Stimulated activated CD4-positive, alpha-beta T cell treated with anti-CD3 and anti-CD28 coated beads, Interleukin-2, amount 100 ng/mL, for 48 hours (primary cell): ENCODE measurements at regions not wholly inside any gene's neighbourhood (a gene's known extent, or its start where the extent isn't known, plus 50 kb on each side); places are given as distances from the start of the nearest gene placed in this dataset.

Experiments used
- DNase-seq, 2 donors: peaks; one replicate each; pipeline ENCODE4 v3.0.0-alpha.2; 2020

GRCh38 chr19:30172613-30173242 lies 199.5 kb upstream of the ZNF536 start:
- DNase-seq, result no peak

GRCh38 chr19:30173593-30174356 lies 198.4 kb upstream of the ZNF536 start:
- DNase-seq, result no peak

GRCh38 chr19:30174357-30174645 lies 197.9 kb upstream of the ZNF536 start:
- no peak for DNase-seq

GRCh38 chr19:30174791-30175190 lies 197.4 kb upstream of the ZNF536 start:
- no peak for DNase-seq

GRCh38 chr19:30175987-30176386 lies 196.2 kb upstream of the ZNF536 start:
- no peak for DNase-seq

- DNase-seq, result no peak
Observed at GRCh38 chr19:30178721-30179402, 193.3 kb upstream of the ZNF536 start.

GRCh38 chr19:30180691-30181090 lies 191.5 kb upstream of the ZNF536 start:
- DNase-seq, result no peak

GRCh38 chr19:30183807-30184490 lies 188.2 kb upstream of the ZNF536 start:
- DNase-seq, result no peak

- DNase-seq, result no peak
Observed at GRCh38 chr19:30202060-30202600, 170.1 kb upstream of the ZNF536 start.

GRCh38 chr19:30204721-30205120 lies 167.5 kb upstream of the ZNF536 start:
- no peak for DNase-seq

GRCh38 chr19:30206187-30206586 lies 166.0 kb upstream of the ZNF536 start:
- DNase-seq, result no peak

GRCh38 chr19:30207357-30207756 lies 164.8 kb upstream of the ZNF536 start:
- DNase-seq, result no peak

- DNase-seq, result no peak
Observed at GRCh38 chr19:30208436-30209060, 163.6 kb upstream of the ZNF536 start.

GRCh38 chr19:30209617-30210600 lies 162.3 kb upstream of the ZNF536 start:
- no peak for DNase-seq

- DNase-seq, result no peak
Observed at GRCh38 chr19:30212574-30212973, 159.6 kb upstream of the ZNF536 start.

- no peak for DNase-seq
Observed at GRCh38 chr19:30214651-30215051, 157.5 kb upstream of the ZNF536 start.

GRCh38 chr19:30215248-30215647 lies 156.9 kb upstream of the ZNF536 start:
- DNase-seq, result no peak

- no peak for DNase-seq
Observed at GRCh38 chr19:30216453-30216852, 155.7 kb upstream of the ZNF536 start.

GRCh38 chr19:30217461-30217860 lies 154.7 kb upstream of the ZNF536 start:
- DNase-seq, result no peak

GRCh38 chr19:30219702-30220101 lies 152.5 kb upstream of the ZNF536 start:
- no peak for DNase-seq

GRCh38 chr19:30221176-30221575 lies 151.0 kb upstream of the ZNF536 start:
- DNase-seq, result no peak

GRCh38 chr19:30222428-30222873 lies 149.7 kb upstream of the ZNF536 start:
- peak in 1 of 2 donors; percentile 32 for DNase-seq
